Ishikawa (cell line): ENCODE measurements at regions not wholly inside any gene's neighbourhood (a gene's known extent, or its start where the extent isn't known, plus 50 kb on each side); places are given as distances from the start of the nearest gene placed in this dataset.

ENCODE experiments used
- RAD21 ChIP-seq: IDR thresholded peaks from 2 replicates; pipeline ENCODE4 v1.6.1; 2012; ENCODE audit warnings: low read depth
- TAF1 ChIP-seq: IDR thresholded peaks from 2 replicates; pipeline ENCODE4 v1.6.1; 2012; ENCODE audit warnings: low read depth, mild to moderate bottlenecking
- TEAD4 ChIP-seq: IDR thresholded peaks from 2 replicates; pipeline ENCODE4 v1.6.1; 2012
- TF ChIP-seq, protein P1 (sequence below): IDR thresholded peaks from 2 replicates; pipeline ENCODE4 v1.6.1; 2012; ENCODE audit warnings: low read depth, mild to moderate bottlenecking

DNA sequence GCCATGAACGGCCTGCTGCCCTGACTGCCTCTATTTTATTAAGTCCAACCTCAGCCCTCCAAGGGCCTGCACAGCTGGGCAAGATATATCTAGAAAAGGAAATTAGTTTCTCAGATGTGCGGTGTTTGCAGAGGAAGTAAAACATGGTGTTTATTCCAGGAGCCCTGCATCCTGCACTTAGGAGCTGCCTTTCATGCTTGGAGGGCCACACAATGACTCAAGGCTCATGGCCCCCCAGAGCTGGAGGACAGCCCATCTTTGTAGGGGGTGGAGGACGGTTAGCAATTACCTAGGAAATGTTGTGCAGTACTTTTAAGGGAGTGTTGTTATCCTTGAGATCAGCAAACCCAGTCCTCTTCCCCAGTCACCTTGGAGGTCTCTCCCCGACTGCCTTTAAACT lies 80.5 kb downstream of the COPRS start:
- TF ChIP-seq RAD21, result no peak
- TF ChIP-seq, protein P1, sequence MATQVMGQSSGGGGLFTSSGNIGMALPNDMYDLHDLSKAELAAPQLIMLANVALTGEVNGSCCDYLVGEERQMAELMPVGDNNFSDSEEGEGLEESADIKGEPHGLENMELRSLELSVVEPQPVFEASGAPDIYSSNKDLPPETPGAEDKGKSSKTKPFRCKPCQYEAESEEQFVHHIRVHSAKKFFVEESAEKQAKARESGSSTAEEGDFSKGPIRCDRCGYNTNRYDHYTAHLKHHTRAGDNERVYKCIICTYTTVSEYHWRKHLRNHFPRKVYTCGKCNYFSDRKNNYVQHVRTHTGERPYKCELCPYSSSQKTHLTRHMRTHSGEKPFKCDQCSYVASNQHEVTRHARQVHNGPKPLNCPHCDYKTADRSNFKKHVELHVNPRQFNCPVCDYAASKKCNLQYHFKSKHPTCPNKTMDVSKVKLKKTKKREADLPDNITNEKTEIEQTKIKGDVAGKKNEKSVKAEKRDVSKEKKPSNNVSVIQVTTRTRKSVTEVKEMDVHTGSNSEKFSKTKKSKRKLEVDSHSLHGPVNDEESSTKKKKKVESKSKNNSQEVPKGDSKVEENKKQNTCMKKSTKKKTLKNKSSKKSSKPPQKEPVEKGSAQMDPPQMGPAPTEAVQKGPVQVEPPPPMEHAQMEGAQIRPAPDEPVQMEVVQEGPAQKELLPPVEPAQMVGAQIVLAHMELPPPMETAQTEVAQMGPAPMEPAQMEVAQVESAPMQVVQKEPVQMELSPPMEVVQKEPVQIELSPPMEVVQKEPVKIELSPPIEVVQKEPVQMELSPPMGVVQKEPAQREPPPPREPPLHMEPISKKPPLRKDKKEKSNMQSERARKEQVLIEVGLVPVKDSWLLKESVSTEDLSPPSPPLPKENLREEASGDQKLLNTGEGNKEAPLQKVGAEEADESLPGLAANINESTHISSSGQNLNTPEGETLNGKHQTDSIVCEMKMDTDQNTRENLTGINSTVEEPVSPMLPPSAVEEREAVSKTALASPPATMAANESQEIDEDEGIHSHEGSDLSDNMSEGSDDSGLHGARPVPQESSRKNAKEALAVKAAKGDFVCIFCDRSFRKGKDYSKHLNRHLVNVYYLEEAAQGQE, result no peak
- no peak for TF ChIP-seq TAF1
- no peak for TF ChIP-seq TEAD4
